ENCODE measurements at regions not wholly inside any gene's neighbourhood (a gene's known extent, or its start where the extent isn't known, plus 50 kb on each side); places are given as distances from the start of the nearest gene placed in this dataset.

GRCh38 chr3:59496250-59496649 is 446.4 kb upstream of the CFAP20DC start:
- no peak for TF ChIP-seq CTCF (IDR thresholded peaks at IDR 0.05 in 4 of 5, conservative IDR thresholded peaks at IDR 0.05 in 1 of 5)
- TF ChIP-seq POLR2A (IDR thresholded peaks at IDR 0.05) = no peak

Data from gastrocnemius medialis (tissue), 4 donors.